SIG-M5 treated with dmso at 0.1 percent for 504 hours (cell line): ENCODE measurements at regions not wholly inside any gene's neighbourhood (a gene's known extent, or its start where the extent isn't known, plus 50 kb on each side); places are given as distances from the start of the nearest gene placed in this dataset.

Source experiments
- DNase-seq: peaks from one replicate; lab custom pipeline; 2025; ENCODE audit not compliant: unreplicated experiment; lab: John Stamatoyannopoulos, UW

DNA sequence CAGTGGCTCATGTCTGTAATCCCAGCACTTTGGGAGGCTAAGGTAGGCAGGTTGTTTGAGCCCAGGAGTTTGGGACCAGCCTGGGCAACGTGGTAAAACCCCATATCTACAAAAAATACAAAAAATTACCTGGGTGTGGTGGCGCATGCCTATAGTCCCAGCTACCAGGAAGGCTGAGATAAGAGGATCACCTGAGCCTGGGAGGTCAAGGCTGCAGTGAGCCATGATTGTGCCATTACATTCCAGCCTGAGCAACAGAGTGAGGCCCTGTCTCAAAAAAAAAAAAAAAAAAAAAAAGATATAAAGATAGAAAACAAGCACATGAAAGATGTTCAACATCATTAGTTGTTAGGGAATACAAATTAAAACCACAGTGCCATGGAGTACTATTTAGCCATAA lies 65.3 kb upstream of the UGP2 start:
- no peak for DNase-seq

DNA sequence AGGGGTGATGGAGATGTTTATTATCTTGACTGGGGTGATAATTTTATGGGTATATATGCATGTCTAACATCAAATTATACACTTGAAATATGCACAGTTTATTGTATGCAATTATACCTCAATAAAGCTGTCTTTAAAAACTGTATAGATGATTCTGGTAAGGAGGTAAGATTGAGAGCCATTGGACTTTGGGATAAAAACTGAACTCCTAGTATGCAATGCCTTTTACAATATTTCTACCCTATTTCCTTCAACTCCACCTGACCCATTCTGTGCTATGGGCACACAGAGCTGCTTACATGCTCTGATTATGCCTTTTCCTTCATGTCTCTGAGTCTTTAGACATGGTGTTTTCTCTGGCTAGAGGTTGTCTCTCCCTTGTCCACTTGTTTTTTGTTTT lies 63.9 kb upstream of the UGP2 start:
- no peak for DNase-seq

DNA sequence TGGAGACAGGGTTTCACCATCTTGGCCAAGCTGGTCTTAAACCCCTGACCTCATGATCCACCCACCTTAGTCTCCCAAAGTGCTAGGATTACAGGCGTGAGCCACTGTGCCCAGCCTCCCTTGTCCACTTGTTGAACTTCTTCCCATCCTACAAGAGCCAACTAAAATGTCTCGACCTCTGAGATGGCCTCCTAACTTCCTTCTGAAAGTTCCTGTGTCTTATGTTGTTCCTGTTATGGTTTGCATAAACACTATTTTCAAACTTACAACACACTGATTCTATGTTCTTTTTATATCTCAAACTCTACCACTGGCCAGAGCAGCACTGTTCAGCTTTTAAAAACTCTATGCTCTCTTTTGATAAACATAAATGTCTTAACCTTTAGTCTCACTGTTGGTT lies 63.3 kb upstream of the UGP2 start:
- DNase-seq: no peak

DNA sequence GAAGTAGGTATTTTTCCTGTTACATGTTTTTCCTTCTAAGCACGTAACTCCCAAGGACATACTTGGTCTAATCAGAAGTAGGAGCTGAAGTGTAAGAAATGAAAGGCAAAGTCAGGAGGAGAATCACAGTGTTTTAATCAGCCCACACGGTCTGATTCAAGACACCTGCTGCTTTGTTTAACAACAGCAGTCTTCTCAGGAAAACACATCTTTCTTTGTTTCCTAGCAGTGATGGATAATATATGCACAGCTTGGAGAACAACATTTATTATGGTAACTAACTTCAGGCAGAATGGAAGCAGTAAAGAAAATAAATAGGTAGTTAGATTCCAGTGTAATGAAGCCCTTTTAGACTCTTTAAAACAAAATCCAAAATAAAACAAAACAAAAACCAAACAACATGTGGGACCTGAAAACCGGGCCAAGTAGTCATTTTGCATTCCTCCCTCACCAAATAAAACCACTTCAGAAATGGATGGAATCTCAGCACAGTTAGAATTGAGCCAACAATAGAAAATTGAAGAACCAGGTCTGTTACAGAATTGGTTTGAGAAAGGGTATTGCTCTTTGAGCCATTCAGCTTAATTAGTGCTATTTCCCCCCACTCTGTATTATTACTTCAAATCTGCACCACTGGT lies 61.1 kb upstream of the UGP2 start:
- no peak for DNase-seq

DNA sequence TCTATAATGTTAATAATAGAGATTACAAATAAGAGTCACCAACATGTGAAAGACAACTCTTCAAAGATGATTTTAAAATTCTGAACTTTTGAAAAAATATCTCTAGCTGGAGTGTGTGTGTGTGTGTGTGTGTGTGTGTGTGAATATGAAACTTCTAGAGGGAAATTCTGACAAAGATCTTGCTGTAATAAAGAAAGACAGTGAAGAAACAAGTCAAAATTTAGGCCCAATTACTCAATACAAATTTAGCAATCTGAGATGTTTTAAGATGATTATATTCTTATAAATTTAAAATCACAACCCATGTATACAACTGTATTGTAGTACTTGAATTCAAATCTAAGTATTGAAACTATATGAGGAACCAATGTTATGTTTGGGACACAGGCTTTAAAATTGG lies 57.2 kb upstream of the UGP2 start:
- no peak for DNase-seq

DNA sequence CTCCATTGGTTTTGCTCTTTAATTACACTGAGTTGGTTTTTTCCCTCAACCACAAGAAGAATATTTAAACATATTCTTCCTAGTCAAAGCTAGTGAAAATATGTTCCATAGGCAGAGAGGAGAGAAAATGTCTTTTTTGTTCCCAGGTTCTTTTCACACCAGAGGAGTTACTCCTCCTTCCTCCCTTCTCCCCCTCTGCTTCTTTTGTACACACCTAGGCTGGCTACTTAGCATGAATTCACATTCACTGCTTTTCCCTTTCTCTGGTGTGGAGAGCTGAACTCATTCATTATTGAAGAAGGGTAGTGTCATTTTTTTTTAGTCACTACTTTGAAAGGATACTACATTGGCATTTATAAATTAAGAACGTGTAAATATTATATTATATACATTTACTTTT lies 56.6 kb upstream of the UGP2 start:
- DNase-seq: no peak

DNA sequence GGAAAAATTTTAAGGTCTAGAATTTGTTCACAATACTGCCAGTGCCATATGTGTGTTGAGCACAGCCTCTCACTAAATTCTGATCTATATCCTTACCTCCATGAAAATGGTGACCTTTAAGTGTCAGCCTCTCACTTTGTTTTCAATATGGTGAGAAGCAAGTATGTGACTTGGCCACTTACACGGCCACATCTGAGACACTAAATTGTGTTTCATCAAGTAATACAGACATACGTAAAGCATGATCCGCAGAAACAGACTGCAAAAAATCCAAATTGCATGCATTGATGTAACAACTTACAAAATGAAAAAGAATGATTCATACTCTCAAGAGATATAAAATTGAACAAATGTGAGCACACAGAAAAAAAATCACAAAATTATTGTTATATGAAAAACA lies 55.2 kb upstream of the UGP2 start:
- DNase-seq: no peak

DNA sequence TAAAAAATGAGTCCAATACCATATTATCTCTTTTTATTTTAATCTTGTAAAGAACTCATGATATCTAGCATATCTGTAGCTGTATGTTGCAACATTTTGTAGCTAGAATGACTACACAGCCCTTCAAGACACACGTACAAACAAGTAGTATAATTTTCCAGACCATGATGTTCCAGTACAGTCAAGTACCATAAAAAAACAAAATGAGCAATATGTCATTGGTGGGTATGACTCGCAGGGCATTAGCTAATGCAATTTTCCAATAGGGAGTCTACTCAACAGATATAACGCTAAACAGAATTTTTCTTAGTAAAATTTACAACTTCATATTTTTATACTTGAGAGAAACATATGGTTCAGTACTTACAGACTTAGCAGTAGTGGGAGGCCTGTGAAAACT lies 53.6 kb upstream of the UGP2 start:
- DNase-seq: no peak

DNA sequence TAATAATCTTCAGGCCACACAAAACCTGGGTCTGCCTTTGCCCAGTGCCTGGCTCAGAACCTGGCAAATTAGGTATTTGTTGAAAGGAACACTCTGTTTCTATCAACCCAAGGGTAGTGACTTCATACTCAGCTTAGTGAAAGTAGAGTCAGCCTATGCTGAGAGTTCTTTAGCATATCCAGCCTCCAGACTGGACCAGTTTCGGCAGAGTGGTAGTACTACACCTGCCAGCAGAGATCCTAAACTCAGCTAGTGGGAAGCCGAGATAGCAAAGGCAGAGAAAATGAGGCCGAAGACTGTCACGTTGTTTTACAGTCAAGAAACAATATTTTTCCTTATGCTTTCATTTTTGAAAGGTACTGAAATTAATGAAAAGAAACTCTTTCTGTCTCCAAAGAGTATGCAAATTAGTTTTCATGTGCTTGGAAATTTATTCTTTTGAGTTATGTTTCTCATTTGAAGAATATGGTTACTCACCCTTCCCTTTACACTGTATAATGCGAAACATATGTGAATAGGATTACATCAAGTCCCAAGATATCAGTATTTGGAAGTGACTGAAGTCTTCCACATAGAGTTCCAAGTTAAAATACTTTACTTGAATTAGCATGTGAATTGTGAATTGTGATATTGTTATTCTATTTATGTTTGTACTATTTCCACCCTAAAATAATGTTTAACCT lies 52.2 kb upstream of the UGP2 start:
- DNase-seq: no peak

DNA sequence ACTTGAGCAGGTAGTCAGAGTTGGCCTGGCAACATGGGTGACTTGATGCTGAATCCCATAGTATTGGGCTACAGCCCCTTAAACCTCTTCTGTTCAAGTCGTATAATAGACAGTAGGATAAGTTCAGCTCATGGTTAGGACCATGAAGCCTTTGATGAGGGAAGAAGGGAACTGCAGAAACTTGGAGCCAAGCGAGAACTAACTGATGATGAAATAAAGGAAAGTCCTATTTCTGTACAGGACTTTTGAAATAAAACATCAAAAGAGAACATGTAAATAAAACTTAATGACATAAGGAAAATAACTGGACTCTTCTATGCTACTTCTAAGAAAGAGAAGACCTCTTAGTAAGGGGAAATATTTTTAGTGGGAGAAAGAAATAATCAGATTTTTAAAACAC lies 51.2 kb upstream of the UGP2 start:
- no peak for DNase-seq

DNA sequence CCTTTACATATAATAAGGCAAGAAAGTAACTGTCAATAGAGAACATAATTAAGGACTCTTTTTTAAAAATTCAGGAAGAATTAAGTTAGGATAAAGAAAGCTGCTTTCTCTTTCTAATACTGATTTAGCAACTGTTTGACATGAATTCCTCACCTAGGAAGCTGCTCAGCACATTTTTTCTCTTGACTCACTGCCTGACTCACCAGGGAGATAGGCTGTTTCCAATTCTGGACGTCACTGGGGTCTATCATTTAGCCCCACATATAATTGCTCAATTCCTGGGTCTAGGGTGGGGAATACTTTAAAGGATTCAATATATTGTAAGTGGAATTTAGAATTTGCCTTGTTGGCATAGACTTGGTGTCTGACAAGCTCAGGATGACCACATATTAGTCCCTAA lies 50.8 kb upstream of the UGP2 start:
- DNase-seq: no peak

DNA sequence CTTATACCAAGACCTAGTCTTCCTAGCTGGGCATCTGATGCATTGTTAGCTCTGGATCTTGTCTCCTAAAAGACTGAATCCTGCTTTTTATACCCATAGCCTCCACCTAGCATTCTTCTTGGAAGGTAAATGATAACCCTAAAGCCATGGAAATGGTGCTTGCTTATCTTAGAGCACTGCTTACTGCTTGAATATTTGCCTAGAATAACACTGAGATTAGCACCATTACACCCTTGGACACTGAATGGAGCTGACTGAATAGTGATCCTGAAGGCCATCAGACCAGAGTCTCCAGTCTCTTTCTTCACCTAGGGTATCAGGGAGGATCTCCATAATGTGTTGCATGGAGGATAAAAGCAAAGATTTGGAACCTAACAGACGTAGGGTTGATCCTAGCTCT lies 50.3 kb upstream of the UGP2 start:
- DNase-seq: no peak
